WERI-Rb-1 (cell line): ENCODE measurements at regions not wholly inside any gene's neighbourhood (a gene's known extent, or its start where the extent isn't known, plus 50 kb on each side); places are given as distances from the start of the nearest gene placed in this dataset.

ENCODE experiments used
- DNase-seq: peaks from one replicate; pipeline ENCODE4 v3.0.0-alpha.2; 2020
- H3K27ac ChIP-seq: fragments of 250-450 bp; sonication (Bioruptor Pico); 2 replicates; pipeline ENCODE4 v1.5.1; 2020; ENCODE audit warnings: mild to moderate bottlenecking, moderate library complexity
- H3K27me3 ChIP-seq: fragments of 250-450 bp; sonication (Bioruptor Pico); 2 replicates; pipeline ENCODE4 v1.5.1; 2021; ENCODE audit warnings: mild to moderate bottlenecking, low read depth, moderate library complexity; ENCODE audit not compliant: insufficient read depth, severe bottlenecking
- H3K36me3 ChIP-seq: fragments of 250-450 bp; sonication (Bioruptor Pico); 2 replicates; pipeline ENCODE4 v1.5.1; 2020; ENCODE audit warnings: mild to moderate bottlenecking, moderate library complexity
- H3K4me3 ChIP-seq: 2 replicates; pipeline ENCODE4 v1.5.1; 2011; ENCODE audit warnings: low read depth, mild to moderate bottlenecking, control low read depth, low read length
- H3K9me3 ChIP-seq: fragments of 250-450 bp; sonication (Bioruptor Pico); 2 replicates; pipeline ENCODE4 v1.5.1; 2021; ENCODE audit warnings: mild to moderate bottlenecking, moderate library complexity; ENCODE audit not compliant: severe bottlenecking
- TF ChIP-seq, protein P1 (sequence below): IDR thresholded peaks from 2 replicates; pipeline ENCODE4 v1.5.1; 2011; ENCODE audit warnings: low read depth, mild to moderate bottlenecking, control low read depth, inconsistent platforms, low read length

DNA sequence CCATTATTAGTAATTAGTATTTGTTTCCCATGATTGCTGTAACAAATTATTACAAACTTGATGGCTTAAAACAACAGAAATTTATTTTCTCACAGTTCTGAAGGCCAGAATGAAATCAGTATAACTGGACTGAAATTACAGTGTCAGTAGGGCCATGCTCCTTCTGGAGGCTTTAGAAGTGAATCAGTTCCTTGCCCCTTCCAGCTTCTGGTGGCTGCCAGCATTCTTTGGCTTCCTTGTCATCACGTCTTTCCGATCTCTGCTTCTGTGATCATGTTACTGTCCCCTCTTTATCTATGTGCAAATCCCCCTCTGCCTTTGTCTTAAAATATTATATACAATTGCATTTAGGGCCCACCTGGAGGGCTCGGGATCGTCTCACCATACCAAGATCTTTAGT is 92.0 kb downstream of the FOXB1 start:
- Histone ChIP-seq H3K27ac (no peak overlapping the region), H3K9me3 (no peaks in the 10 kb centered on the region), H3K4me3 (no peak overlapping the region), H3K36me3 (no peaks in the 10 kb centered on the region), H3K27me3 (no peaks in the 10 kb centered on the region)
- TF ChIP-seq, protein P1, sequence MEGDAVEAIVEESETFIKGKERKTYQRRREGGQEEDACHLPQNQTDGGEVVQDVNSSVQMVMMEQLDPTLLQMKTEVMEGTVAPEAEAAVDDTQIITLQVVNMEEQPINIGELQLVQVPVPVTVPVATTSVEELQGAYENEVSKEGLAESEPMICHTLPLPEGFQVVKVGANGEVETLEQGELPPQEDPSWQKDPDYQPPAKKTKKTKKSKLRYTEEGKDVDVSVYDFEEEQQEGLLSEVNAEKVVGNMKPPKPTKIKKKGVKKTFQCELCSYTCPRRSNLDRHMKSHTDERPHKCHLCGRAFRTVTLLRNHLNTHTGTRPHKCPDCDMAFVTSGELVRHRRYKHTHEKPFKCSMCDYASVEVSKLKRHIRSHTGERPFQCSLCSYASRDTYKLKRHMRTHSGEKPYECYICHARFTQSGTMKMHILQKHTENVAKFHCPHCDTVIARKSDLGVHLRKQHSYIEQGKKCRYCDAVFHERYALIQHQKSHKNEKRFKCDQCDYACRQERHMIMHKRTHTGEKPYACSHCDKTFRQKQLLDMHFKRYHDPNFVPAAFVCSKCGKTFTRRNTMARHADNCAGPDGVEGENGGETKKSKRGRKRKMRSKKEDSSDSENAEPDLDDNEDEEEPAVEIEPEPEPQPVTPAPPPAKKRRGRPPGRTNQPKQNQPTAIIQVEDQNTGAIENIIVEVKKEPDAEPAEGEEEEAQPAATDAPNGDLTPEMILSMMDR: no peak
- no peak for DNase-seq

- H3K9me3 ChIP-seq: no peaks in the 10 kb centered on the region
- H3K36me3 ChIP-seq: no peaks in the 10 kb centered on the region
- TF ChIP-seq, protein P1: no peak
- no peaks in the 10 kb centered on the region for H3K27me3 ChIP-seq
- H3K4me3 ChIP-seq: no peak overlapping the region
- no peak overlapping the region for H3K27ac ChIP-seq
- no peak for DNase-seq
Observed at GRCh38 chr15:60101416-60101815, 97.3 kb downstream of the FOXB1 start.

DNA sequence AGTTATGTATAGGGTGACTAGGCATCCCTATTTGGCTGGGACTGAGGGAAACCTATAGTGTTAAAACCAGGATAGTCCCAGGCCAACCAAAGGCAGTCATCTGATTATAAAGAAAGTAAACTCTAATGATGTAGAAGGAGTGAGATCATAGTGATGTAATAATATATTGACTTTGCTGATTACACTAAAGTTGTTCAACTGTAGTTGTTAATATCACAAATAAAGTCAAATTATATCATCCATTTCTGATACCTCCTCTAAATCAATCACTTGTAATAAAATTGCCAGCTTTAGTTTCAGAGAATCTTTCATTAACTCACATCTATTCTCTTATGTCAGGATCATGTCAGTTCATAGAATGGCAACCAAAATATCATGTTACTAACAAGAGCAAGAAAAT is 98.6 kb downstream of the FOXB1 start:
- H3K4me3 ChIP-seq: no peak overlapping the region
- no peak for DNase-seq
- TF ChIP-seq, protein P1: no peak

DNA sequence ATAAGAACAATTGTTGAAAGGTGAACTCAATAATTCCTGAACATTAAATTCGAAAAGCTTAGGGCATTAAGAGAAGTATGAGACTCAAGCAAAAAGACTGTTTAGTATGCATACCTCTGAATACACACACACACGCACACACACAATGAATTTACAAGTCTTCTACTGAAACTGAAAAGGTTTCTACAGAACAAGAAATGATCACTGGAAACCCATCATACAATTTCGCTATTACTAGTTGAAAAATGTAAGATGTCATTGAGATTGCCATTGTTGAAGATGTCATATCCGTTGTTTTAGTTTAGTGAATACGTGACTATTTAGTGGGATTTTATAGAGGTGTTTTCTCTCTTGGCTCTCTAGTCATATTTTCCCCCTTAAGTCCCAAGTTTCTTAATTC is 106.8 kb downstream of the FOXB1 start:
- H3K36me3 ChIP-seq: no peaks in the 10 kb centered on the region
- H3K27ac ChIP-seq: no peak overlapping the region
- no peaks in the 10 kb centered on the region for H3K27me3 ChIP-seq
- no peak for DNase-seq
- H3K4me3 ChIP-seq: no peak overlapping the region
- TF ChIP-seq, protein P1: no peak
- H3K9me3 ChIP-seq: no peaks in the 10 kb centered on the region

More for the DNA sequence above, 98.6 kb downstream of the FOXB1 start:
- no peaks in the 10 kb centered on the region for H3K27me3 ChIP-seq
- no peaks in the 10 kb centered on the region for H3K9me3 ChIP-seq
- no peaks in the 10 kb centered on the region for H3K36me3 ChIP-seq
- H3K27ac ChIP-seq: no peak overlapping the region

DNA sequence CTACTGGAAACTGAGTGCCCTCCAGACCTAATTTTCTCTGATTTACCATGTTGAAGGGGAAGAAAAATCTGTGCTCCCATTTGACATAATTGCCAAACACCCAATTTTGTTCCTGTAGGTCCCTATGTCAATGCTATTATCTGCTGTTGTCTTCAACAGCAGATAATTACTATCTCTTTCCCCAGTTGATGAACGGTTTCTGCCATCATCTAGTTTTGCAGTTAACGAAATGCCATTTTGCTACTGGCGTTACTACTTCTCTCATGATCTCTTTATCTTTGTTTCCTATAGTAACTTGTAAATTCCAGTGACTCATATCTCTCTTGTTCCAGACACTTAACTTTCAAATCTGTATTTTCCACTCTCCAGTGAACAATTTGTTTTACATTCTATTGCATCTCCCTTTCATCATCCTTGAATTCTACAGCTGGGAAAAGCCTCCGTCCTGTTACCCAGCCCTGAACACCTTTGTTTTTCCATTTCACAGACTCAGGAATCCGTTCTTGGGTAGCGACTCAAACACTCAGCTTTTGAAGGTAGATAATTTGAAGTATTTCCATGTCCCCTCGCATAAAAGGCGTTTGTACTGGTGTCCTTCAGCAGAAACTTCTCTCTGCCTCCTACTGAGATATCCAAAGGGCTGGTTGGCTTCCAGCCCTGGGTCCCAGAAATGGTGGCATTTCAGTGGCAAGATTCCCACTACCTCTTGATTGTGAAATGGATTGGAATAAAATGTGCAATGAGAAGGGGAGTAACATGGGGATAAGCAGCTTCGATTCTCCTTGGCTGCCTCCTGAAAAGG is 111.7 kb downstream of the FOXB1 start:
- TF ChIP-seq, protein P1: no peak
- no peak for DNase-seq
- Histone ChIP-seq H3K36me3 (no peaks in the 10 kb centered on the region), H3K4me3 (no peak overlapping the region), H3K9me3 (no peaks in the 10 kb centered on the region), H3K27ac (no peak overlapping the region), H3K27me3 (no peaks in the 10 kb centered on the region)

GRCh38 chr15:60116456-60117089 is 112.5 kb downstream of the FOXB1 start:
- no peak overlapping the region for H3K4me3 ChIP-seq
- H3K9me3 ChIP-seq: no peaks in the 10 kb centered on the region
- H3K27ac ChIP-seq: no peak overlapping the region
- DNase-seq: no peak
- H3K27me3 ChIP-seq: no peaks in the 10 kb centered on the region
- no peaks in the 10 kb centered on the region for H3K36me3 ChIP-seq
- TF ChIP-seq, protein P1: no peak
